GM19193 (cell line): ENCODE measurements at regions not wholly inside any gene's neighbourhood (a gene's known extent, or its start where the extent isn't known, plus 50 kb on each side); places are given as distances from the start of the nearest gene placed in this dataset.

Experiments
- POLR2A ChIP-seq: IDR thresholded peaks from 4 replicates; pipeline ENCODE4 v1.6.1; 2011; ENCODE audit not compliant: insufficient read depth, insufficient read length; ENCODE audit errors: extremely low read depth

DNA sequence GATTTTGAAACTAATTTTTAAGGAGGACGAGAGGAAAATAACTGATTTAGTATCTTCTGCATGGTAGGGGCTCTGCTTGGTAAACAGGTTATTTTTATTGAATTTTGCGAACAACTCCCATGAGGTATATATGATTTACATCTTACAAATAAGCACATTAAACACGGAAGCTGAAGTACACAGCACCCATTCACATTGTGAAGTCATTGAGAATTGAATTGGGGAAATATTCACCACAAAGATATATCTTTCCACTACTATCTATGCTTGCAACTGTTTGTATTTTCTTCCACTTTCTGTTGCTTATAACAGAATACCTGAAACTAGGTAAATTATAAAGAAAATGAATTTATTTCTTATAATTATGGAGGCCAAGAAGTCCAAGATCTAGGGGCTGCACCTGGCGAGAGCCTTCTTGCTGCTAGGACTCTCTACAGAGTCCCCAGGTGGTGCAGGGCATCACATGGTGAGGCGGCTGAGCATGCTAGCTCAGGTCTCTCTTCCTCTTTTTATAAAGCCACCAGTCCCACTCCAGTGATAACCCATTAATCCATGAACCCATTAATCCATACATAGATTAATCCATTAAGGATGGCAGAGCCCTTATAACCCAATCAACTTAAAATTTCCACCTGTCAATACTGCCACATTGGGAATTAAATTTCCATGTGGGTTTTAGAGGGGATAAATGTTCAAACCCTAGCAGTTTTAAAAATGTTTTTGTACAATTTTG, 79.0 kb upstream of the ZNF608 start:
- TF ChIP-seq POLR2A = no peak

DNA sequence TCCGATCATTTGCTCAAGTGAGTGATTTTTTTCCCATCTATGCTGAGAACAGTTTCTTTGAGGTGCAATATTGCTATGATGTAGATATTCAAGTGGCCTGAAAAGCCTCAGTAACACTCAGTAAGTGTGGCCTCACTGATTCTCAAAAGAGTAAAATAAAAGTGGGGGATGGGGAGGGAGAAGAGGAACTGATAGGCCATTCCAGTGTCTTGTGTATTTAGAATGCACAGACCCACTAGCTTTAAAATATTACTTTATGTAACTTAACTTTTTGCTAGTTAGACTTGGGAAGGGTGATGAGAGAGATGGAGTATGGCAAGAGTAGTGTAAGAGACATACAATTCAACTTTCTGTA, 79.5 kb upstream of the ZNF608 start:
- no peak for TF ChIP-seq POLR2A

DNA sequence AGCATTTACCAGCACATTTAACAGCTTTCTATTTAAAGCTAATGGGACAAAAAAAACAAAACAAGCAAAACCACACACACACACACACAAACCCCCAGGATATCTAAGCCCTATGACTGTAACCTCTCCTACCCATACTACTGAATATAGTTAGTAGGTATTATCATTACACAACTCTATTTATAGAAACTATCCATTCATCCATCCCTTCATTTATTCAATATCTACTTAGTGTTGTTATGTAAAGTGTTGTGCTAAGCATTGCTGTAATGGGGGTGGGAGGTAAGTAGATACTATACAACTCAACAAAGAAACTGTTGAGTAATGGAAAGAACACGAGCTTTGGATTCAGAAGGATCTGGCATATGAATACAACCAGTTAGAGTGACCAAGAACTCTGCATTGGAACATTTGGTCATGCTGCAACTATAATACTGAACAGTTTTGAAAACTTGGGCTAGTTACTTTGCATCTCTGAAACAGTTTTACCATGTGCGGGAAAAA, 82.3 kb upstream of the ZNF608 start:
- TF ChIP-seq POLR2A = no peak

DNA sequence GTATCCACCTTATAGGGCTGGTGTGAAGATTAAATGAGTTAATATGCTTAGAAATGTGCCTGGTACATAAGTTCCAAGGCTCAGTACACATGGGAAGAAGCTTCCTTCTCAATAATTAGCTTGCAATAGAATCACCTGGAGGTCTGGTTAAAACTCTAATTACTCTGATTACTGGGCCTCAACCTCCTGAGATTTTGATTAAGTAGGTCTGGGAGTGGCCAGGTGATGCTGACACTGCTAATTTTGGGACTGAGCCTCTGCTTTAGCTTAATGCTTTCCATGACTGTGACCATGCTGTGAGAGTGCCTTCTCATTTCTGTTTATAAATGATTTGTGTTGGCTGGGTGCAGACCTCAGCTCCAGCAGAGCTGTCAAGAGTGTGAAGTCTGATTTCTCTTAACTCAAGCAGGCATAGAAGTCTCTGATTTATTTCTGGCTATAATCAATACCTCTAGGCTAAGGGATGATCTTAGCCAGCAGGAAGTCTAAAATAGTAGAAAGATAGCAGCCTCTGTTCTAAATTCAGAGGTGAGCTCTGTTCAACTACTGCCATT, 85.3 kb upstream of the ZNF608 start:
- TF ChIP-seq POLR2A = no peak

DNA sequence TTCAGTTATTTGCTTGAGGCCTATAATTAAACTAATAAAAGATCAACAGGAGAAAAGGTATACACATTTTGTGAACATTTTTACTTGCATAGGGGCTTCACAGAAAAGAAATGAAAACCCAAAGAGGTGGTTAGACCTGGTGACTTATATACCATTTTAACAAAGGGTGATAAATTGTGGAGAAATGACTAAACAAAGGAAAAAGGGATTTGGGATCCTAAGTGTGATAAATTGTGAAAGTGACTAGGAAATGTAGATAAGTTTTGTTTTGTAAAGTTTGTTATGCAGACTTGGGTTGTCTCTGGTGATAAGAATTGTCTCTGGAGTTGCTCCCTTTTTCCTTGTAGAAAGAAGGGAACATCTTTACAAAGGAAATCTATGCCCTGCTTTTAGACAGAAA, 86.1 kb upstream of the ZNF608 start:
- TF ChIP-seq POLR2A = no peak

DNA sequence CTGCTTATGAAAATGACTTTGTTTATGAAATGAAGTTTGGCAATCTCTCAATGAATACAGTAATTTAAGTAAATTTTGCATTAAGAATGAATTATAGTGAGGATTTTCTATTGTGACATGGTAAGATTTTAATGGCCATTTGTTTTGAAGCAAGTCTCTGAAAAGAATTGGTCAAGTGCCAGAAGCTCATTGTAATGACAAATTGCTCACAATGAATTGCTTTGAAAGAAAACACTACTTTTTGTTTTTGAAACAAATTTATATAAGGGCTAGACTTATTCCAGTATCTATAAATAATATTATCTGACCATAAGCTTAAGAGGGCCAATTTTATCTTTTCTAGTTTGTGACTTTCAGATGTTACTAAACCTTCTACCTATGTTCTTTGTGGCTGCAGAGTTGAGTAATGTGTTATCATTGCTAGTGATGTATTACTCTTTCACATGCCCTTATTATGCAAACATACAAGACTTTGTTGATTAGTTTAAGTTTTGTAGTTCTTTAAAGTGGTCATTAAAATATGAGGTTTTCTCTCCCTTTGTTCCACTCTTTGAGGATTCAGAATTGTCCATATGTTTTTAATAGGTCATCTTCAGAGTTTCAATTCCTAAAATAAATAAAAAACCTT, 93.0 kb upstream of the ZNF608 start:
- no peak for TF ChIP-seq POLR2A

DNA sequence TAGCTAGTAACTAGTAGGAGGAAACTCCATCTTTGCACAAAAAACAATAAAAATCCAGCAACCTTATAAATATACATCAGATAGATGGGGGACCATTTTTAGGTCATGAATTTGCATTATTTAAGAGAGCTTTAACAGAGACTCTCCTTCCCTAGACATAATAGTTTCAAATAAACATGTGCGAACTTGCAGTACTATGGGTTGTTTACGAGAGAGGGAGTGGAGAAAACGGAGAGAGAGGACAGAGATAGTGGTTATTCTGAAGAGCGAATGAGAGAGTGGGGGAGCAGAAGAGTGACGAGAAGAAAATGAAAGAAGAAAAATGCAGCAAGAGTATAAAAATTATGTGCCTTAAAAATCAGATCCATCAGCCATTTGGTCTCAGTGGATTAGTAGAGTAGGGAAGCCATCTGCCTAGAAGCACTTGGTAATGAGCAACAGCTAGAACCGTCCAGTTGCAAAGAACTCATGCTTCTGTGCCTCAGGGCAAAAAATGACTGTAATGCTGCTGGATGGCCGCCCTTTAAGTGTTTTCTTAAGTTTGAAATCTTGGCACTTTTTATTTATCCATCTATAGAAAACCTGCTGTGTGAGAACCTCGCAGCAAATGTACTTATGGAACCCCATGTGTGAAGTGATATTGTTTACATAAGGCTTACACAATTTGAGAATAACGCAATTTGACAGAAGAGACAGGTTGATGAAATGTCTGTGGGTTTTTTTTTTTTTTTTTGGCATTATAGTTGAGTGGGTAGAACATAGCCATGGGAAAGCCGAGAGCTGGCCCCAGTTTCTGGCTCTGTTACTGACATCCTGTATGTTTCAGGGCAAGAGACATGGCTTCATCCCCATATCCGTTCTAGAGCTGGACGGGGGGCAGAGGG, 95.6 kb upstream of the ZNF608 start:
- TF ChIP-seq POLR2A = no peak

DNA sequence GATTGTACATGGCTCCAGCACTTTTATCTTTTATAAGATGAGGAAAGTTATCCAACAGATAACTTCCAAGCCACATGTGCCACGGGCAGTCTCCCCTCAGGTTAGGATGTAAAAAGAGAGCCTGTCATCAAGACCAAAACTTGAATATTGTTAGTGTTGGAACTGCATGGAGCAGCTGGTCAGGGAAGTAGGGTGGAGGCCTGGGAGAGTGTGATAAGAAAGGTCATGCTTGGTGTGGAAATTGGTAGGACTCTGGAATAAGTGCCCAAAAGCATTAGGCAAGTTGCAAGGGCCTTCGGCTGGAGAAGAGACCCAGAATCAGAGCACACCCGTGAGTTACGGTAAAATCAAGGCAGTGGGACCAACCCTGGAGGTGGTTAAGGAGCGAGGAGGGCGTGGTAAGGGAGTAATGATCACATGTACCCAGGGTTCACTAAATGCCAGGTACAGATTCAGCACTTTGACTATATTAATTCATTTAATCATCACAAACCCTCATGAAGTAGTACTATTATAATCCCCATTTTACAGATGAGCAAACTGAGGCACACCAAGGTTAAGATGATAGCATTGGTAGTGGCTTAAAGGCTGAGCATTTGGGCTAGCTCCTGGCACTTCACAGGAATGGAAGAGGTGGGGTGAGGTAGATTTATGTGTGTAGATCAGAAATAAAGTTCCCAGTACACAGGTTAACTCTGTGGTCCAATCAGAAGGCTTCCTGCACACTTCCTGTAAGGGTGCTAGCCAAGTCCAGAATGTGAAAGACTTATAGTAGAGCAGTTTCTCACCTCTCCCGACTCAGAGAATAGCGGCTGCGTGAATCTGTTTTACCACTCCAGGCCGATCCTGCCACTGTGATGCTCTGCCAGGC, 96.5 kb upstream of the ZNF608 start:
- no peak for TF ChIP-seq POLR2A

DNA sequence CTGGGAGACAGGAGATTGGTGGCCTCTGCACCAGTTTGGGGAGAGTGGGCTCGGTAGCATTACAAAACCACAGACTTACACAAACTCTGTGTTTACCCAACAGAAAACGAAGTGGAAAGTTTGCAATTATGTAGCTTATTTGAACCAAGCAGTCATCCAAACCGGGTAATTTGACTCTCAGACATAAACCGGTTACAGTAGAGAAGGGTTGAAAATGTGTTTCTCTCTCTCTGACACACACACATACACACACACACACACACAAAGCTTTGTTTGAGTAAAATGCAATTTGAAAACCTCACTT, 97.1 kb upstream of the ZNF608 start:
- TF ChIP-seq POLR2A = no peak

DNA sequence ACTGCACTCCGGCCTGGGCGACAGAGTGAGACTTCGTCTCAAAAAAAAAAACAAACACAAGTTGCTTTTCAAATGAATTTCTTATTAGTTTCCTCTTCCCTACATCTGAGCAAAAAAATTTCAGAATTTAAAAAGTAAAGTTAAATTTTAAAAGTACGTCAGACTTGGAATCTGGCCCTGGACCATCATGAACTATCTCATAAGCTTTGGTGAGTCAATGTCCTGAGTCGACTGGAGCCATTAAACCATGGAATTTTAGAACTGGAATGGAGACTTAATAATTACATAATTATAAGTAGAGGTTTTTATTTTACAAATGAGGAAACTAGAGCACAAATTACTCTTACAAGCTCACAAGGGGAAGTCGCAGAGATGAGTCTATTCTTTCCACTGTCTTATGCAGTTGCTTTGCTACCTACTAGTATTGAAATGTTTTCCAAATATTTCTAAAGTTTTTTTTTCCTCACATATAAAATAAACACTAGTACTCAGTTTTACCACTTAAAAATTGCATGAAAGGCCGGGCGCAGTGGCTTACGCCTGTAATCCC, 98.0 kb upstream of the ZNF608 start:
- no peak for TF ChIP-seq POLR2A

DNA sequence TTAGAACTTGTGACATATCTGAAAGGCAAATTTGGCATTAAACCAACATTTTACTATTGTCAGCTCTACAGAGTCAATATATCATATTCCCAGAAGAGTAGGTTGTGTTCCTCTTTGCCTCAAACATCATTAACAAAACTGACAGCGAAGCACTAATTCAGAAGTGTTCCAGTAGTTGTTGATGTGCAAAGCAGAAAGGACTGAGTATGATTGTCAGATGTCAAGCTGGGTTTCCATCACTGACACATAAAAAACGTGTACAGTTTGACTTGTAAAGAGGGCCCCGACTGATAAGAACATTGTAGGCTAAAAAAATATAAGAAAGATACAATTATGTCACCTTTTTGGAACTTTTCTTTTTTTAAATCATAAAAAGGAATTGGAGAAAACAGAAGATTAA, 101.5 kb upstream of the ZNF608 start:
- no peak for TF ChIP-seq POLR2A

DNA sequence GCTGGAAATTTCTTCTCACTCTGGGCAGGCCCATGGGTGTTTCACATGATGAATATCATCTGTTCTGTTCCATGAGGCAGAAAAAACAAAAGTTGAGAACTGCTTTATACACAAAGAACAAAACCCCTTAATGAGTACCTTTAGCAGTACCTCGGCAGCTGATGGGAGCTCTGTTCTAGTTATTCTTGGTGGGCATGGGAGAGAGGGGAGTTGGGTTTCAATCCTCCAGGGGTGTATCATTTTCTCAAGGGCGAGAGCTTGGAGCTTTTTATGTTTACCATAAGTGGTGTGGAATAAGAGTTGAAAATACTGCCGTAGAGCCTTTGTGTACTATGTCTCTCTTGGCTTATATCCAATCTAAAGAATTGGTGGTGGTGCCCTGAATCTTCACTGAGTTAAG, 103.3 kb upstream of the ZNF608 start:
- TF ChIP-seq POLR2A = no peak

DNA sequence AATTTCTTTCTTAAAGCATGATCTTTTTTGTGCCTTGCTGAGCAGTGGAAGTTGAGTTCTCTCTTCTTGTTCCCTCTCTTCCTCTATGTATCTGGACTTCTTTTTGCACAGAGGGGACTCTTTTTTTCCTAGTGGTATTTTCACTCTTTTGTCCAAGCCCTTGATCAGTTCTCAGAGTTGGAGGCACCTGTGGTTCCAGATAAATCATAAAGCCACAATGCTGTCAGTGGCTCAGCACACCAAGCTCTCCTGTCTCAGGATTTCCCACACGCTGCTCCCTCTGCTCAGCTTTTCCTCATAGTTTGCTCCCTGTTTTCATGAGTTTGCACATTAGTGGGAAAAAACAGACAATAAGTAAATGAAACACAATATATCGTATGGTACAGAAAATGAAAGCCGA, 110.3 kb upstream of the ZNF608 start:
- no peak for TF ChIP-seq POLR2A

DNA sequence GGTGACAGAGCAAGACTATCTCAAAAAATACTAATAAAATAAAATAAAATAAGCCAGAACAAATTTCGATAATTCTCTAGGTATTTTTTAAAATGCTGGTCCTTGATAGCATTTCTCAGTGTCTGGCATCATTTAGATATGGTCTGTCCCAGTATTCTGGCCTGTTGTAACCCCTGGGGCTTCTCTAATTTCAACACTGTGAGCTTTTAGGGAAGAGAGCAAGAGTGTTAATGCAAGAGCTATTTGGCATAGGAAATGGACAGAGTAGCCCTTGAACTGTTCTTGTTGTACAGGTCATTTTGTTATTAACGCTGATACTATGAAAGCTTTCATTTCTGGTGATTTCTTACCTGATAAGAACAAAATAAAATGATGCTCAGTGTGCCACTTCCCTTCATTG, 112.2 kb upstream of the ZNF608 start:
- TF ChIP-seq POLR2A = no peak
